ENCODE measurements at regions not wholly inside any gene's neighbourhood (a gene's known extent, or its start where the extent isn't known, plus 50 kb on each side); places are given as distances from the start of the nearest gene placed in this dataset.

GRCh38 chr6:102764317-102764716 lies 1370.8 kb downstream of the GRIK2 start:
- TF ChIP-seq POLR2A (IDR thresholded peaks at IDR 0.05) (no peak), POLR2AphosphoS5 (IDR thresholded peaks at IDR 0.05; ENCODE audit: insufficient read depth in 1 of 2, low read depth in 1 of 2) (no peak)
- TF ChIP-seq, protein P1, sequence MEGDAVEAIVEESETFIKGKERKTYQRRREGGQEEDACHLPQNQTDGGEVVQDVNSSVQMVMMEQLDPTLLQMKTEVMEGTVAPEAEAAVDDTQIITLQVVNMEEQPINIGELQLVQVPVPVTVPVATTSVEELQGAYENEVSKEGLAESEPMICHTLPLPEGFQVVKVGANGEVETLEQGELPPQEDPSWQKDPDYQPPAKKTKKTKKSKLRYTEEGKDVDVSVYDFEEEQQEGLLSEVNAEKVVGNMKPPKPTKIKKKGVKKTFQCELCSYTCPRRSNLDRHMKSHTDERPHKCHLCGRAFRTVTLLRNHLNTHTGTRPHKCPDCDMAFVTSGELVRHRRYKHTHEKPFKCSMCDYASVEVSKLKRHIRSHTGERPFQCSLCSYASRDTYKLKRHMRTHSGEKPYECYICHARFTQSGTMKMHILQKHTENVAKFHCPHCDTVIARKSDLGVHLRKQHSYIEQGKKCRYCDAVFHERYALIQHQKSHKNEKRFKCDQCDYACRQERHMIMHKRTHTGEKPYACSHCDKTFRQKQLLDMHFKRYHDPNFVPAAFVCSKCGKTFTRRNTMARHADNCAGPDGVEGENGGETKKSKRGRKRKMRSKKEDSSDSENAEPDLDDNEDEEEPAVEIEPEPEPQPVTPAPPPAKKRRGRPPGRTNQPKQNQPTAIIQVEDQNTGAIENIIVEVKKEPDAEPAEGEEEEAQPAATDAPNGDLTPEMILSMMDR (IDR thresholded peaks at IDR 0.05): no peak
